ENCODE measurements at regions not wholly inside any gene's neighbourhood (a gene's known extent, or its start where the extent isn't known, plus 50 kb on each side); places are given as distances from the start of the nearest gene placed in this dataset.
A peak's percentile ranks its signal among the peaks of the same experiment; 100 is the strongest.

DNA sequence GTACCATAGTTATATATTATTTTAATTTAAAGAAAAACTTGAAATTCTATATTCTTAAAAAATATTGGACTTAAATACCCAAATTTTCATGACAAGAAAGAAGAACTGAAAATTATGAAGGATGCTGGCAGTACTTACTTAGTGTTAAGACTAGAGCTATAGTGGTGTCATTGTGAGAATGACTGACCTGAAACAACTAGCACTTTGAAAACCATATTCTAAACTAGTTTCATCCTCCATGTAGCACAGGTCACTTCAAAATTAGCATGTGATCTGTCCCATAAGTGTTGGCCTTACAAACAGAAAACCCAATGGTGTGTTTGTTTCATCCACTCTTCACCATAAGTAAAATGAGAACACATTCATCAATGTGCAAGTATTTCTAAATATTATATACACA, 208.6 kb downstream of the ZIC4 start:
- no TSS peak for BruUV-seq (replicated peaks)
- H3K9me2 ChIP-seq (ENCODE audit: insufficient read depth, low read length), result no peaks in the 10 kb centered on the region
- TF ChIP-seq, protein P1, sequence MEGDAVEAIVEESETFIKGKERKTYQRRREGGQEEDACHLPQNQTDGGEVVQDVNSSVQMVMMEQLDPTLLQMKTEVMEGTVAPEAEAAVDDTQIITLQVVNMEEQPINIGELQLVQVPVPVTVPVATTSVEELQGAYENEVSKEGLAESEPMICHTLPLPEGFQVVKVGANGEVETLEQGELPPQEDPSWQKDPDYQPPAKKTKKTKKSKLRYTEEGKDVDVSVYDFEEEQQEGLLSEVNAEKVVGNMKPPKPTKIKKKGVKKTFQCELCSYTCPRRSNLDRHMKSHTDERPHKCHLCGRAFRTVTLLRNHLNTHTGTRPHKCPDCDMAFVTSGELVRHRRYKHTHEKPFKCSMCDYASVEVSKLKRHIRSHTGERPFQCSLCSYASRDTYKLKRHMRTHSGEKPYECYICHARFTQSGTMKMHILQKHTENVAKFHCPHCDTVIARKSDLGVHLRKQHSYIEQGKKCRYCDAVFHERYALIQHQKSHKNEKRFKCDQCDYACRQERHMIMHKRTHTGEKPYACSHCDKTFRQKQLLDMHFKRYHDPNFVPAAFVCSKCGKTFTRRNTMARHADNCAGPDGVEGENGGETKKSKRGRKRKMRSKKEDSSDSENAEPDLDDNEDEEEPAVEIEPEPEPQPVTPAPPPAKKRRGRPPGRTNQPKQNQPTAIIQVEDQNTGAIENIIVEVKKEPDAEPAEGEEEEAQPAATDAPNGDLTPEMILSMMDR (conservative IDR thresholded peaks at IDR 0.05; ENCODE audit: low read length), result no peak
- no peak for TF ChIP-seq EZH2phosphoT487 (IDR thresholded peaks at IDR 0.05; ENCODE audit: borderline replicate concordance, low read depth, low read length)

DNA sequence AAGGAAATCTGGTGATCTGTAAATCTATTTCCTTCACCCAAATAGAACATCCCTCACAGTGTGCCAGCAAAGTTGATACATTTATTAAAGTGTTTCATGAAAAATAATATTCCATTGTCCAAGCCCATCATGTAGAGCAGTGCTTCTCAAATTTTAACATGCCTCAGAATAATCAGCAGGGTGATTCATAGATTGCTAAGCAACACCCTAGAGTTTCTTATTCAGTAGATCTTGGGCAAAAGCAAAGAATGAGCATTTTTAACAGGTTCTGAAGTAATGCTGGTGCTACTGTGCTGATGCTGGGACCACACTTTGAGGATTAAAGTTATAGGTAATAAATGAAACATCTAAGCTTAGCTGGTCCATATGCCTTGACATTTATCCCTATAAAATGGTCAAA, 210.5 kb downstream of the ZIC4 start:
- POLR2A ChIA-PET, result no interaction called here
- no peaks in the 10 kb centered on the region for H4K20me1 ChIP-seq (ENCODE audit: insufficient read depth, low read length)
- H3K4me1 ChIP-seq (ENCODE audit: insufficient read depth, low read length, poor library complexity, severe bottlenecking), result no peaks in the 10 kb centered on the region
- H3K79me2 ChIP-seq (ENCODE audit: insufficient read depth, low read depth, low read length), result no peaks in the 10 kb centered on the region
- BruUV-seq (replicated peaks), result no TSS peak
- no peak overlapping the region for H3K4me2 ChIP-seq (ENCODE audit: low read length)
- intact Hi-C loops (cut with micrococcal nuclease; ENCODE audit: unreplicated experiment), result loop anchor here (10.0 kb wide), 1 partner anchor 551 kb away; no protein-coding TSS in a partner anchor
- no peak for DNase-seq (ENCODE audit: low spot score)
- CTCF ChIA-PET (ENCODE audit: unreplicated experiment), result no interaction called here
- no peak overlapping the region for H3K27ac ChIP-seq (ENCODE audit: low read depth, low read length, poor library complexity, severe bottlenecking)
- TF ChIP-seq, protein P1 (conservative IDR thresholded peaks at IDR 0.05; ENCODE audit: low read length), result no peak
- TF ChIP-seq EZH2phosphoT487 (IDR thresholded peaks at IDR 0.05; ENCODE audit: borderline replicate concordance, low read depth, low read length), result no peak
- H2AFZ ChIP-seq (ENCODE audit: low read length), result no peak overlapping the region
- no peaks in the 10 kb centered on the region for H3K9me2 ChIP-seq (ENCODE audit: insufficient read depth, low read length)
- no peak overlapping the region for H3K4me3 ChIP-seq (ENCODE audit: low read depth, low read length, poor library complexity, severe bottlenecking)
- no peaks in the 10 kb centered on the region for H3K36me3 ChIP-seq (ENCODE audit: insufficient read depth, low read length)
- H3K9me3 ChIP-seq (ENCODE audit: low read length), result no peaks in the 10 kb centered on the region

More for the DNA sequence above, 208.6 kb downstream of the ZIC4 start:
- H3K79me2 ChIP-seq (ENCODE audit: insufficient read depth, low read depth, low read length), result no peaks in the 10 kb centered on the region
- H3K4me2 ChIP-seq (ENCODE audit: low read length), result no peak overlapping the region
- H3K4me1 ChIP-seq (ENCODE audit: insufficient read depth, low read length, poor library complexity, severe bottlenecking), result no peaks in the 10 kb centered on the region
- H2AFZ ChIP-seq (ENCODE audit: low read length), result no peak overlapping the region
- intact Hi-C loops (cut with micrococcal nuclease; ENCODE audit: unreplicated experiment), result loop anchor here (10.0 kb wide), 1 partner anchor 553 kb away; no protein-coding TSS in a partner anchor
- no peaks in the 10 kb centered on the region for H3K36me3 ChIP-seq (ENCODE audit: insufficient read depth, low read length)
- no peak overlapping the region for H3K27ac ChIP-seq (ENCODE audit: low read depth, low read length, poor library complexity, severe bottlenecking)
- no peak for DNase-seq (ENCODE audit: low spot score)
- ChIA-PET POLR2A (no interaction called here), CTCF (ENCODE audit: unreplicated experiment) (no interaction called here)
- H4K20me1 ChIP-seq (ENCODE audit: insufficient read depth, low read length), result no peaks in the 10 kb centered on the region
- H3K9me3 ChIP-seq (ENCODE audit: low read length), result no peaks in the 10 kb centered on the region
- H3K4me3 ChIP-seq (ENCODE audit: low read depth, low read length, poor library complexity, severe bottlenecking), result no peak overlapping the region

DNA sequence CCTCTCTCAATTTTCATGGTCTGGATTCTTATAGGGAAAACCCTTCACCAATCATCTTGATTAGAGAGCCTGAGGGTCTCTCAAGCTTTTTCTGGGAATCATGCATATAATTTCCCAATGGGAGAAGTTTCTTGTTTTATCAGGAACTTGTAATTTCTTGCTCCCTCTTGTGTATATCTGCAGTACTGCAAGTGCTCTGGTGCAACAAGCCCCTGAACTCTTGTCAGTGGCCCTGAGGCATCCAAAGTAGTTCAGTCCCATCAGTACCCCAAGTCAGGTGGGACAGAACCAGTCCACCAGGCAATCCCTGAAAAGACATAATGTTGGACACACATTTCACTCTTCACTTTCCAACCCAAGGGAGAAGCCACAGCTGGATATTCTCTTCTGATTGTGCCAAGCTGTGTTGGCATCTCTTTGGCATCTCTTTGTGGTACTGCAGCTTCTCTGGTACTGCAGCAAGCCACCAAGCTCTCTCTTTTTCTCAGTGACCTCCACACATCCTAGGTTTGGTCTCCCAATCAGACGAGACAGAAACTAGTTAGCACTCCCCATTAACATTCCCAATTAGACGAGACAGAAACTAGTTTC, 214.5 kb downstream of the ZIC4 start:
- CTCF ChIA-PET (ENCODE audit: unreplicated experiment), result no interaction called here
- H3K4me1 ChIP-seq (ENCODE audit: insufficient read depth, low read length, poor library complexity, severe bottlenecking), result no peaks in the 10 kb centered on the region
- H4K20me1 ChIP-seq (ENCODE audit: insufficient read depth, low read length), result no peaks in the 10 kb centered on the region
- no peak overlapping the region for H3K27ac ChIP-seq (ENCODE audit: low read depth, low read length, poor library complexity, severe bottlenecking)
- no peak overlapping the region for H3K4me3 ChIP-seq (ENCODE audit: low read depth, low read length, poor library complexity, severe bottlenecking)
- no peaks in the 10 kb centered on the region for H3K9me3 ChIP-seq (ENCODE audit: low read length)
- POLR2A ChIA-PET, result no interaction called here
- DNase-seq (ENCODE audit: low spot score), result peak; percentile 36
- intact Hi-C loops (cut with micrococcal nuclease; ENCODE audit: unreplicated experiment), result loop anchor here (10.0 kb wide), 1 partner anchor 547 kb away; no protein-coding TSS in a partner anchor
- H3K36me3 ChIP-seq (ENCODE audit: insufficient read depth, low read length), result no peaks in the 10 kb centered on the region
- H2AFZ ChIP-seq (ENCODE audit: low read length), result no peak overlapping the region
- no peaks in the 10 kb centered on the region for H3K79me2 ChIP-seq (ENCODE audit: insufficient read depth, low read depth, low read length)
- no TSS peak for BruUV-seq (replicated peaks)
- no peak overlapping the region for H3K4me2 ChIP-seq (ENCODE audit: low read length)
- H3K9me2 ChIP-seq (ENCODE audit: insufficient read depth, low read length), result no peaks in the 10 kb centered on the region
- TF ChIP-seq, protein P1 (conservative IDR thresholded peaks at IDR 0.05; ENCODE audit: low read length), result peak; percentile 84
- TF ChIP-seq EZH2phosphoT487 (IDR thresholded peaks at IDR 0.05; ENCODE audit: borderline replicate concordance, low read depth, low read length), result no peak

All from OCI-LY7 (cell line).